Large intestine (tissue), 3 donors: ENCODE measurements at regions not wholly inside any gene's neighbourhood (a gene's known extent, or its start where the extent isn't known, plus 50 kb on each side); places are given as distances from the start of the nearest gene placed in this dataset.

ENCODE experiments used
- DNase-seq, 2 donors: peaks; one replicate each; pipeline versions ENCODE4 v3.0.0 to v3.0.0-alpha.2; 2013
- H3K27ac ChIP-seq: one replicate; pipeline ENCODE4 v1.5.1; 2013; ENCODE audit warnings: low read length
- H3K27me3 ChIP-seq: 2 replicates; pipeline ENCODE4 v1.6.1; 2013; ENCODE audit warnings: low read length; ENCODE audit not compliant: control insufficient read depth, insufficient read depth
- H3K36me3 ChIP-seq: 2 replicates; pipeline ENCODE4 v1.6.1; 2013; ENCODE audit warnings: low read length; ENCODE audit not compliant: control insufficient read depth, insufficient read depth
- H3K4me1 ChIP-seq: one replicate; pipeline ENCODE4 v1.6.1; 2013; ENCODE audit warnings: low read length; ENCODE audit not compliant: control insufficient read depth, insufficient read depth
- H3K4me3 ChIP-seq: one replicate; pipeline ENCODE4 v1.5.1; 2013; ENCODE audit warnings: low read length
- H3K9me3 ChIP-seq: one replicate; pipeline ENCODE4 v1.6.1; 2013; ENCODE audit warnings: mild to moderate bottlenecking, low read depth, low read length, moderate library complexity; ENCODE audit not compliant: control insufficient read depth
- WGBS: methylation state at CpG from one replicate; pipeline ENCODE4 v1.1.5; 2013; ENCODE audit warnings: low lambda C conversion rate; ENCODE audit not compliant: insufficient coverage; 5-methylcytosine and 5-hydroxymethylcytosine counted together

GRCh38 chrX:68947882-68948605 lies 119.2 kb downstream of the EFNB1 start:
- no CpG with 5 or more reads among the region's 6 CpGs for WGBS
- Histone ChIP-seq H3K36me3 (no peaks in the 10 kb centered on the region), H3K9me3 (no peaks in the 10 kb centered on the region), H3K27me3 (no peaks in the 10 kb centered on the region), H3K27ac (no peak overlapping the region), H3K4me1 (no peaks in the 10 kb centered on the region), H3K4me3 (no peak overlapping the region)
- no peak for DNase-seq

GRCh38 chrX:68945603-68946228 lies 116.9 kb downstream of the EFNB1 start:
- no peaks in the 10 kb centered on the region for H3K27me3 ChIP-seq
- no peak for DNase-seq
- no peaks in the 10 kb centered on the region for H3K4me1 ChIP-seq
- H3K36me3 ChIP-seq: no peaks in the 10 kb centered on the region
- no peak overlapping the region for H3K27ac ChIP-seq
- no peaks in the 10 kb centered on the region for H3K9me3 ChIP-seq
- H3K4me3 ChIP-seq: no peak overlapping the region
- no CpG with 5 or more reads among the region's 10 CpGs for WGBS

GRCh38 chrX:68945081-68945602 lies 116.3 kb downstream of the EFNB1 start:
- DNase-seq: no peak
- no peaks in the 10 kb centered on the region for H3K9me3 ChIP-seq
- no CpG with 5 or more reads among the region's 2 CpGs for WGBS
- H3K4me1 ChIP-seq: no peaks in the 10 kb centered on the region
- no peak overlapping the region for H3K4me3 ChIP-seq
- no peaks in the 10 kb centered on the region for H3K27me3 ChIP-seq
- H3K27ac ChIP-seq: no peak overlapping the region
- no peaks in the 10 kb centered on the region for H3K36me3 ChIP-seq

- no peak overlapping the region for H3K27ac ChIP-seq
- DNase-seq: no peak
Measured at GRCh38 chrX:68944211-68944610, 115.4 kb downstream of the EFNB1 start.

GRCh38 chrX:68942840-68943239 lies 114.0 kb downstream of the EFNB1 start:
- H3K27ac ChIP-seq: no peak overlapping the region
- H3K4me3 ChIP-seq: no peak overlapping the region

More at GRCh38 chrX:68944211-68944610, 115.4 kb downstream of the EFNB1 start:
- WGBS: no CpG with 5 or more reads among the region's 2 CpGs
- no peaks in the 10 kb centered on the region for H3K36me3 ChIP-seq
- H3K4me3 ChIP-seq: no peak overlapping the region
- no peaks in the 10 kb centered on the region for H3K9me3 ChIP-seq
- H3K27me3 ChIP-seq: no peaks in the 10 kb centered on the region
- no peaks in the 10 kb centered on the region for H3K4me1 ChIP-seq

GRCh38 chrX:68942104-68942503 lies 113.3 kb downstream of the EFNB1 start:
- DNase-seq: no peak
- H3K27ac ChIP-seq: no peak overlapping the region

More at GRCh38 chrX:68942840-68943239, 114.0 kb downstream of the EFNB1 start:
- no peaks in the 10 kb centered on the region for H3K9me3 ChIP-seq
- H3K27me3 ChIP-seq: no peaks in the 10 kb centered on the region
- no peaks in the 10 kb centered on the region for H3K4me1 ChIP-seq
- DNase-seq: no peak
- no peaks in the 10 kb centered on the region for H3K36me3 ChIP-seq
- WGBS: no CpG with 5 or more reads among the region's 2 CpGs

GRCh38 chrX:68941385-68941952 lies 112.6 kb downstream of the EFNB1 start:
- H3K27ac ChIP-seq: no peak overlapping the region
- WGBS: 100% methylated on average over 1 of the region's 4 CpGs
- H3K4me1 ChIP-seq: no peaks in the 10 kb centered on the region
- no peak overlapping the region for H3K4me3 ChIP-seq
- no peaks in the 10 kb centered on the region for H3K27me3 ChIP-seq
- no peaks in the 10 kb centered on the region for H3K36me3 ChIP-seq
- peak in 1 of 2 donors; percentile 28 for DNase-seq
- no peaks in the 10 kb centered on the region for H3K9me3 ChIP-seq

More at GRCh38 chrX:68942104-68942503, 113.3 kb downstream of the EFNB1 start:
- Histone ChIP-seq H3K27me3 (no peaks in the 10 kb centered on the region), H3K4me1 (no peaks in the 10 kb centered on the region), H3K9me3 (no peaks in the 10 kb centered on the region), H3K36me3 (no peaks in the 10 kb centered on the region), H3K4me3 (no peak overlapping the region)
- no CpG with 5 or more reads among the region's 6 CpGs for WGBS

GRCh38 chrX:68940601-68941000 lies 111.8 kb downstream of the EFNB1 start:
- Histone ChIP-seq H3K4me1 (no peaks in the 10 kb centered on the region), H3K9me3 (no peaks in the 10 kb centered on the region), H3K27ac (no peak overlapping the region), H3K36me3 (no peaks in the 10 kb centered on the region), H3K27me3 (no peaks in the 10 kb centered on the region), H3K4me3 (no peak overlapping the region)
- no CpG with 5 or more reads among the region's 7 CpGs for WGBS
- DNase-seq: no peak

- Histone ChIP-seq H3K36me3 (no peaks in the 10 kb centered on the region), H3K27ac (no peak overlapping the region), H3K4me1 (no peaks in the 10 kb centered on the region), H3K9me3 (no peaks in the 10 kb centered on the region), H3K27me3 (no peaks in the 10 kb centered on the region), H3K4me3 (no peak overlapping the region)
- DNase-seq: no peak
- 80% methylated on average over 2 of the region's 8 CpGs for WGBS
Measured at GRCh38 chrX:68939868-68940267, 111.0 kb downstream of the EFNB1 start.

GRCh38 chrX:68938244-68939004 lies 109.6 kb downstream of the EFNB1 start:
- 29% methylated on average over 1 of the region's 4 CpGs for WGBS
- no peaks in the 10 kb centered on the region for H3K4me1 ChIP-seq
- H3K27ac ChIP-seq: no peak overlapping the region
- no peak overlapping the region for H3K4me3 ChIP-seq
- no peaks in the 10 kb centered on the region for H3K36me3 ChIP-seq
- DNase-seq: no peak
- H3K9me3 ChIP-seq: no peaks in the 10 kb centered on the region
- no peaks in the 10 kb centered on the region for H3K27me3 ChIP-seq
